Stimulated activated CD8-positive, alpha-beta memory T cell treated with anti-CD3 and anti-CD28 coated beads, Interleukin-2, amount 100 ng/mL, for 48 hours (primary cell): ENCODE measurements at regions not wholly inside any gene's neighbourhood (a gene's known extent, or its start where the extent isn't known, plus 50 kb on each side); places are given as distances from the start of the nearest gene placed in this dataset.

Experiments
- DNase-seq, 2 donors: peaks; one replicate each; pipeline ENCODE4 v3.0.0-alpha.2; 2020; ENCODE audit warnings: low read depth in 2 of 2

DNA sequence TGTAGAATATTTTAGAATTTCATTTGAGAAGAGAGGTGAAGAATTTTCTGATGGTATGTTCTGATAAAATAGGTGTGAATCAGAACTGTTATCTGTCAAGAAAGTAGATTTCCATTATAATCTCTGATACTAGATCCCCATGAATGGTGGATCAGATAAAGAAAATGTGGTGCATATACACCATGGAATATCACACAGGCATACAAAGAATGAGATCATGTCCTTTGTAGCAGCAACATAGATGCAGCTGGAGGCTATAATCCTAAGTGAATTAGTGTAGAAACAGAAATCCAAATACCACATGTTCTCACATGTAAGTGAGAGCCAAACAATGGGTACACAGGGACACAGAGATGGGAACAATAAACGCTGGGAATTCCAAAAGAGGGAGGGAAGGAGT lies 372.0 kb upstream of the ATP2B1 start:
- no peak for DNase-seq

- no peak for DNase-seq
Measured at GRCh38 chr12:90079529-90080210, 371.0 kb upstream of the ATP2B1 start.

DNA sequence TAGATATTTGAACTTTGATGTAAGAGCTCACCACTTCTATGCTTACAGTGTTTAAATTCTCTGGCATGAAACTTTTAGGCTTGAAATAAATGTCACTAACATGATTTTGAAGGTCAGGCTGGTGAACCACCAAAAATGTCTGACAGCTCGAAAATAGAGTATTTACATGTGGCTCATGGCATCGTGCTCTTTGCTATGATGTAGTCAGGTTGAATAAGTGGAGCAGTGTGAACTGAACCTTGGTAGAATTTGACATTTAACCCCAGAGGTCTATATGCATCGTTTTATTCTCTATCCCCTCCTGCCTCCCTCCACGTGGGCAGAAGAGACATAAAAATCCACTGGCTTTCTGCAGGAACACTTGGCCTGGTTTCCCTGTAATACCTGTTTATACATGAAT lies 369.7 kb upstream of the ATP2B1 start:
- no peak for DNase-seq

DNA sequence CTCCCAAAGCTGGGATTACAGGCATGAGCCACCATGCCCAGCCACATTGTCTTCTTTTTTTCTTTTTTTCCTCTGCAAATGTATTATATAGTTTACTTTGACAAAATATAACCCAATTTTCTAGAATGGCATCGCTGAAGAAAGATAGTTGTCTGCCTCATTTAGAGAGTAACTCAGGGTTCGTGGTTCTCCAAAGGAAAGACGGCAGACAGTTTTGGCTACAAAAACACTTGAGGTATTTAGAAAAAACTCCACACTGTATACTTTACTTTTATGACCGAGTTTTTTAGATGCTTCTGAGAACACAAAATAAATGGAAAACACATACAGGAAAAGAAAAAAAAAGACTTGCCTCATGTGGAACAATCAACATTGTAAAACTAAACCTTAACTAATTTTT lies 369.1 kb upstream of the ATP2B1 start:
- DNase-seq = no peak

- DNase-seq = no peak
Measured at GRCh38 chr12:90076851-90077319, 368.2 kb upstream of the ATP2B1 start.

GRCh38 chr12:90075685-90076084 lies 367.0 kb upstream of the ATP2B1 start:
- DNase-seq = no peak

DNA sequence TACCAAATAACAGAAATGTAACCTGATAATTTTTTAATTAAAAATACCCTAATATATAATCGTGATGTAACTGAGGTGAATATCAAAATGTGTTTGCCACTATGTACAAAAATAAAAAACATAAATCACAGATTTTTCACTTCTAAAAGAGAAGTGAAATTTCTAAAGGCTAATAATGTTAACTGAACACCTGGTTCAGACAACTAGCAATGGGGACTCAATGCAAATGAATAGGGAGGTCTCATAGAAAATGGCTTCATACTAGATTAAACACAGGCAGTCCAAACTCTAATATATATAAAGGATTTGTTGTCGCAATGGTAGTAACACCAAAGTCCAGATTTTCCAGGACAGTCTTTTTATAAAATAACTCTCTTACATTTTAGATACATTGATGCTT lies 365.4 kb upstream of the ATP2B1 start:
- no peak for DNase-seq

DNA sequence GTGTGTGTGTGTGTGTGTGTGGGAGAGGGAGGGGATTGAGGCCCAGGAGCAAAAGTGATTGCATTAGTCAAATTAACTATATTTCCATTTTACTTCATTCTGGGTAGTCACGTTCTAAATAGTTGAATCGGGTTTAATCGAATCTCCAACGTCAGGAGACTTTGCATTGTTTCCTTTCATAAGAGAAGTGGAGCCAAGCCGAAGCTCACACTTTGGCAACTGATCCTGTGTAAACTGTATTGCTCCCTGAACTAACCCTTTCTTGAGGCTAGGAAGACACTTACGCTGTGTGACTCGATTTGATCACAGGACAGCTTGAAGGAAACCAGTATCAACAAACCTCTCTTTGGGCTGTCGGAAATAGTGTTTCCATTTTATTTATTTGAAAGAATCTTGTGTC lies 363.4 kb upstream of the ATP2B1 start:
- DNase-seq = no peak

GRCh38 chr12:90069711-90070110 lies 361.1 kb upstream of the ATP2B1 start:
- DNase-seq = no peak

GRCh38 chr12:90067791-90068190 lies 359.2 kb upstream of the ATP2B1 start:
- DNase-seq = no peak

DNA sequence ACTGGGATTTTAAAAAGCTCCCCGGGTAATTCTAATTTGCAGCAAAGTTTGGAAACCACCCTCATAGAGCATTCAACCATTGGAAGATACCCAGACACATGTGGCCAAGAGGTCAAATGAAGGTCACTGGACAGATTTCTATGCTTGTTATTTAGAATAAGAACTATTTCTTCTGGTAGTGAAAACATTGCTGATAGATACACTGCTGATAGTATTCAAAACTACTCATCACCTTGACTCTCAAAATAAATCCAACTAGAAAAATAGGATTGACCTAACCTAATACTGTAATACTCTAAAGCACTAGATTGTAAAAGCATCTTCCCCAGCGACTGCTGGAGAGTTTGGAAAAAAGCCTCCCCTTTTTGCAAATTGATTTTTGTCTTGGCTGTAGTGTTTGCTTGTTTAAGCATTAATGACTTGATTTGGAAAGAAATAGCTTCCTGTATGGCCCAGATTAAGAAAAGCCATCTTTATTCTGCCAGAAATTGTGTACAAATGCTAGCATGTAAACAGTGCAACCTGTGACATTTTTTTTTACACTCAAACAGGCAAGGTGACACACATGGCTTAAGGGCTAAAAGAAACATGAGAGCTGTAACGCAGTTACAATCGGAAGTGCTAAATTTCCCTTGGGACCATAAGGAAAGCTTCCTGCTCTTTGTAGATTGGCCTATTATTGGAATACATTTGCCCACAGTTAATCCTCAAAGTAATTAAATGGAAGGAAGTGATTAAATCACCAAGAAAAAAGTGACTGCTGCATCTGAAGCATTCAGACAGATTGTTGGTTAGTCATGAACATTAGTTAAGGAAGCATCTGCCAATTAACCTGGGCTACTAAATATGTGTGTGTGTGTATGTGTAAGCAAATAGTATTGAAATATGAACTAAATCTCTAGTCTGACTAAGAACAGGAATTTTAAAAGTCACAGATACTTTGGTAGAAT lies 356.5 kb upstream of the ATP2B1 start:
- no peak for DNase-seq

GRCh38 chr12:90062799-90063198 lies 354.2 kb upstream of the ATP2B1 start:
- DNase-seq = no peak

DNA sequence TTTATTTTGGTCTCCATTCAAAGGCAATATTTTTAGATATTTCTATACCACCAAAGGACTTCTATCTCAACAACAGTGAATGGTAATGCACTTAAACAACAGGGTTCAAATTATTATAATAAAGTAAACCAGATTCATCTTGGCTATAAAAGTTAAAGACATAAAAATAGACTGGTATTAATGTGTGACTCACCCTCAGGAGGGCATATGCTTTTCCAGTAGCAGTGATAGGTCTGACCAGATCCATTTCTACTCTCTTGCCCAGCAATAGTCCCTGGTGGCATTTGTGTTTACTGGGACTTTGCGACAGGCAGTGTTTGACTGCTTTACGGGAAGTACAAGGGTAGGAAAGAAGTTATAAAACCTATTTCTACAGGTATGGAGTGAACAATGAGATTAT lies 353.2 kb upstream of the ATP2B1 start:
- DNase-seq = no peak

DNA sequence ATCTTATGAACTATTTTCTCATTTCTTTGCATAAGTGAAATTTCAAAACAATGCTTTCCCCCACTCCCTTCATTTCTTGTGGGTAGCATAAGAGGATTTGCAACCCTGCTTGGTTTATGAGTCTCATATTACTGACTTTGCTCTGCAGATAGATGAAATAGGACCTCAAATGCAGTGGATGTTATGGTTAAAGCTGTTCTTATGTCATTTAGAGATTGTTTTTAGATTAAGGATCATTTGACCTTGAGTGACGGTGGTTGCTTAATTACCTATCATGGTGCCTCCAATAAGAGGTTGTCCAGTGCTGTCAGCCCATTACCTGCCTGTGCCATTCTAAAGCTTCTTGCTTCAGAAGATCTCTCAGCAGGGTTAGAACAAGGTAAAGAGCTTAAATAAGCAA lies 351.4 kb upstream of the ATP2B1 start:
- DNase-seq = no peak

DNA sequence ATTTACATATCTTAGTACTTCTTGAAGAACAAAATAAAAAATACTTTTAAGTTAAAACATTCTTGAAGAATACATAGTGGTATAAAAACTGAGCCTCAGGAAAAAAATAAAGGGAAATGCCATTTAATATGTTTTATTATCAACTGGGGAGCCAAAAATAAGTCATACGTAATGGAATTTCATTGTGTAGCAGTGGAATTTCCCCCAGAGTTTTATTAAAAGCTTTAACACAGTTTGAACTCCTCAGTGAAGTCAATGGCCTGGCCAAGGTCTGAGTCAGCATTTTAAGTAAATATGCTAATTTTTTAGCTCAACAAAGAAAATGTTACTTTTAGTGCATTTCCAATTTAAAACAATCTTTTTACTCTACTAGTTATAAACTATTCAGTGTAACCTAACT lies 350.1 kb upstream of the ATP2B1 start:
- DNase-seq = no peak

GRCh38 chr12:90055071-90055470 lies 346.4 kb upstream of the ATP2B1 start:
- no peak for DNase-seq

GRCh38 chr12:90048918-90049317 lies 340.3 kb upstream of the ATP2B1 start:
- no peak for DNase-seq

- no peak for DNase-seq
Measured at GRCh38 chr12:90045559-90045958, 336.9 kb upstream of the ATP2B1 start.

- no peak for DNase-seq
Measured at GRCh38 chr12:90044069-90044468, 335.4 kb upstream of the ATP2B1 start.

DNA sequence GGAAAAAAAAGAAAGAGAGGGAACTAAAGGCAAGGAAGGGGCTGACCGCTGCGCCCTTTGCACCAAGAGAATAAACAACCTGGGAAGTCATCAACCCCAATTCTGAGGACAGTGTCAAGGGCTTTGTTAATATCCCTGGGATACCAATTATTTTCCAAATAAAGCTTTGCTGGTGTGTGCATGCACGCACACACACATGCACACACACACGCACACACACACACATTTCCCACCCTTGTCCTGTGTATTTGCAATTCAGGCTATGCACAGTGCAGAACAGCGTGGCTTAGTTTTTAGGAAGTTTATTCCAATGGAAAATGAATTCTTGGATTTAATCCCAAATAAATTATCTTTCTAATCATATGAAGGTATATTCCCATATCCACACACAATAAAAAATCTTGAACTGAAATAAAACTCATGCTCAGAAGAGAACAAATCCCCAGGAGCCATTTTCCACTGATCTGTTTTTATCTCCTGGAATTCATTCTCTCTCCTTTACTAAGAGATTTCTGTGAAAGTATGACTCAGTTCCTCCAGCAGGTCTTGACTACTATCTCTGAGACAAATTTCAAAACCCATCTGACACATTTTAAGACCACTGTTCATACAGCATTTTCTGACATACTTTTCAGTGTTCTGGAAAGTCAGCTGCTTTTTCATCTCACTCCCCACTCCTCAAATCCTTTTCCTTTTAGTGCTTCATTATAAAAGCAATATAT lies 334.4 kb upstream of the ATP2B1 start:
- no peak for DNase-seq

DNA sequence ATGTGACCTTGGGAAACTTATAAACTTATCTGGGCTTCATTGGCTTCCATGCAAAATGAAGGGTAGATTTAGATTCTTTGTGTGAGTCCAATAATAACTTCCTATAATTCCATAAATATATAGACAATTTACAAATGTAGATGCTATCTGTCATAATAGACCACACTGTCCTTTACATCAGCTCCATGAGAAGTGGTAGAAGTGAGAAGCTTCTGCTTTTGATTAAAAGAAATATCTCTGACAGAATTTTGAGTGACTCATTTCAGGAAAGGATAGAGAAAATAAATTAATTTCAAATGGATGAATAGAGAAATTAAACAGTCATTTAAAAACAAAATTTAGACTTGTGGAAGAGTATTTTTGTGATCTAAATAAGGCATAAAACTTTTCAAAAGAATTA lies 329.7 kb upstream of the ATP2B1 start:
- DNase-seq = no peak

GRCh38 chr12:90037740-90038139 lies 329.1 kb upstream of the ATP2B1 start:
- DNase-seq = no peak
